ENCODE measurements at regions not wholly inside any gene's neighbourhood (a gene's known extent, or its start where the extent isn't known, plus 50 kb on each side); places are given as distances from the start of the nearest gene placed in this dataset.
"Not testable (repeated sequence)": the region's sequence is repeated elsewhere in the genome, so short reads cannot be mapped to it uniquely, and the experiment has no call there.

DNA sequence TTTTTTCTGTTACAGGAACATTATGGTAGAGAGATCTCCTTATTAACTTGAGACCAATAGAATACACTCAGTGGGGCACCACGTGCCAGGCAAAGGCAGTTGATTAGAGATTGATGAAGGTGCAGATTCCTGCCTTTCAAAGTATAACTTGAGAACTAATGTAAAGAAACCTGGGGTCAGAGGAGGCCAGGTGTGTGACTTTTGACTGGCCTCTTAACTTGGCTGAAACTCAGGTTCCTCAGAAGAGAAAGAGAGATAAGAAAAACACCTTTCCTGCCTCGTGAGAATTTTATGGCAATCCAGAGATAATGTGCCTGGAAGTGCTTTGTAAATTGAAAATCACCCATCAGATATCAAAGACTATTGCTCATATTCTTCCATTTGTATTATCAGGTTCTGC, 110.7 kb upstream of the GZMB start:
- no peak for DNase-seq (ENCODE audit: low read depth in 1 of 2, low spot score in 1 of 2)

DNA sequence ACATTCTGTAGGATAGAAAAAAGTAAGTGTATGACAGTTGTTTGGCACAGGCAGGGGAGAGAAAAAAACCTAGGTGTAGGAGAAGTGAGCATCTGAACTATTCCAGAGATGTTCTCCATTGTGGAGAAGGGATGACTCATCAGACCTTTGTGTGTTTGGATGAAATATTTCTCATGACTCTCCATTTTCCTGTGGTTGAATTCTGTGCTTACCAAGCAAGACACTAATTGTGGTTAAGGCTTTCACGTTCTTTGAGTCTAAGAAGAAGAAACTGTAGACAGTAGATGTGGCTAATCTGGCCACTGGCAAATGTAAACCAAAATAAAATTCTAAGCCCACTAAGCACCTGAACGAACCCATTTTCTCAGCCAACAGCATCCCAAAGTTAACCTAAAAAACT, 107.9 kb upstream of the GZMB start:
- DNase-seq (ENCODE audit: low read depth in 1 of 2, low spot score in 1 of 2): no peak

DNA sequence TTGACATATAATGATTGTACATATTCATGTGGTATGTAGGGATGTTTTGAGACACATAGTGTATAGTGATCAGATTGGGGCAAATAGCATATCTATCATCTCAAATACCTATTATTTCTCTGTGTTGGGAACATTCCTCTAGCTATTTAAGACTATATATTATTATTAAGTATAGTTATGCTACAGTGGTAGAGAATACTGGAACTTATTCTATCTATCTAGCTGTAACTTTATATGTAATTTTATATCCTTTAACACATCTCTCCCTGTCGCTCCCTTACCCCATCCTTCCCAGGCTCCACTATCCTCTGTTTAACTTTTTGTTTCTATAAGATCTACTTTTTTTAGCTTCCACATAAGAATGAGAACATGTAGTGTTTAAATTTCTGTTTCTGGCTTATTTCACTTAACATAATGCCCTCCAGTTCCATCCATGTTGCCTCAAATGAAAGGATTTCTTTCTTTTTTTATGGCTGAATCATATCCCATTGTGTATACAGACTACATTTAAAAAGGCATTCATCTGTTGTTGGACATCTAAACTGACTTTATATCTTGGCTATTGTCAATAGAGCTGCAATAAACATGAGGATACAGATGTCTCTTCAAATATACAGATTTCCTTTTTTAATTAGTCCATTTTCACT, 102.1 kb upstream of the GZMB start:
- no peak for DNase-seq (ENCODE audit: low read depth in 1 of 2, low spot score in 1 of 2)

DNA sequence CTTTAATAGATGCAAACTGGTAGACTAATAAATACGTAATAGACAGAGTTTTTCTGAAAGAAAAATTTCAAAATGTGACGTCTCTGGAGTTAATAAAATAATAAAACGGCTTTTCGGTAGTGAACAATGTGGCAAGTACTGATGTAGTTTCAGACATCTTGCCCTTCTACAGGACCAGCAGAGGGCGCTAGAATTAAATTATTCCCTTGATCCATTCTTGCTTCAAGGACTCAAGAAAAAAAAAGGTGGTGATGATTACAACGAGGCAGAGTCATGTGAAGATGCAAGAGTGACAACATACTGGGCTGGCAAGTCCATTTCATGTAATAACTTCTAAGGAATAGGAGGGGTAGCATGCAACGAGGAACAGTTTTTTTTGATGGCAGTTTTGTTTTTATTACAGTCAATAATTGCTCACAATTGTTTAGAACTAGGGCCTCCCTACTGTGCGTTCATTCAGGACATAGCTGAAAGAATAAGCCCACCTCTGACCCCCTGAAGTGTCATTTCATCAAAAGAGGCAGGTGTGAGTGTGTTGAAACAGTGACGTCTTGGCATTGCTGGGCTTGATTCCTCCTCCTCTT, 101.0 kb upstream of the GZMB start:
- DNase-seq (ENCODE audit: low read depth in 1 of 2, low spot score in 1 of 2): no peak

DNA sequence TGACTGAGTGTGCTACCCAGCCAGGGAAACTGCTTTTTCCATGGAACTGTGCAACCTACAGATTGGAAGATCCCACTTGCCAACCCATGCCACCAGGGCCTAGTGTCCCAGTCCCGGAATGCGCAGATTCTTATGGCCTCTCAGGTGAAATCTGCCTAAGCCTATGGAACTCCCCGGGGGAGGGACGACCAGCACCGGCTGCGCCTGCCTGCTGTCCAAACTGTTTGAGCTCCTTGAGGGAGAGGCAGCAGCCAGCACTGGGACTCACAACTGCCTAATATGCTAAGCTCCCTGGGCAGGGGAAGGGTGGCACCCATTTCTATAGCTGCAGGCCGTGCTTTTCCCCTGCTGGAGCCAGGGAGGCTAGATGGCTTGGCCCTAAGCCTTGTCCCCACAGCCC, 92.5 kb upstream of the GZMB start:
- no peak for DNase-seq (ENCODE audit: low read depth in 1 of 2, low spot score in 1 of 2)

DNA sequence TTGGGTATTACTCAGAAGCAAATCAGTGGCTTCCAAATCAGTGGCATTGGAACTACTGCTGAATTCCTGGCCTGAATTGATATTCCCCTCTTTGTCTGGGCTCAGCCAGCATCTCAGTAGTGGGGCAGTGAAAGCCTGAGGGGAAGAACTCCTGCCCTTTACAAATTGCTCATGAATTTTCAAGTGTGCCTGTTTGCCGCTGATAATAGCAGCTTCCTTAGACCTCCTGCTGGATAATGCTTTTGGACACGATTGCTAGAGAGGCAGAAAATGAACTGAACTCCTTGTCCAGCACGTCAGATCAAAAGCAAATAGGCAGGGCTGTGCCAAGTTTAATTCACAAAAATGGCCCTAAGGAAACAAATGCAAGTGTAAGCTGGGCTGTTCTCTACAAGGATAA, 91.3 kb upstream of the GZMB start:
- no peak for DNase-seq (ENCODE audit: low read depth in 1 of 2, low spot score in 1 of 2)

DNA sequence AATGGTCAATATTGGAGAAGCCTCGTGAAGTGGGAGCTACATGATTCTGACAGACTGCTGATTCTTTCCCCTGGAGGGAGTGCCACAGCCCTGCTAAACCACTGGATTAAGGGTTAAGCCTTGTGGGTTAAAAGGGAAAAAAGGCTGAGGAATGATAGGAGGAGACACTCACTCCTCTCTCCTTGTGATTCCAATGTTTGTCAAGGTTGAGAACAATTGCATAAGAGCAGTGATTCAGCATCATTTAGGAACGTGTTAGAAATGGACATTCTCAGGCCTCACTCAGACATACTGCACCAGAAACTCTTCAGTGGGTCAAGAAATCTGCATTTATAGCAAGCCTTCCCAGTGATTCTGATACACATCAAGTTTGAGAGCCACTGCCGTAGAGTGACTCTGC, 87.8 kb upstream of the GZMB start:
- no peak for DNase-seq (ENCODE audit: low read depth in 1 of 2, low spot score in 1 of 2)

DNA sequence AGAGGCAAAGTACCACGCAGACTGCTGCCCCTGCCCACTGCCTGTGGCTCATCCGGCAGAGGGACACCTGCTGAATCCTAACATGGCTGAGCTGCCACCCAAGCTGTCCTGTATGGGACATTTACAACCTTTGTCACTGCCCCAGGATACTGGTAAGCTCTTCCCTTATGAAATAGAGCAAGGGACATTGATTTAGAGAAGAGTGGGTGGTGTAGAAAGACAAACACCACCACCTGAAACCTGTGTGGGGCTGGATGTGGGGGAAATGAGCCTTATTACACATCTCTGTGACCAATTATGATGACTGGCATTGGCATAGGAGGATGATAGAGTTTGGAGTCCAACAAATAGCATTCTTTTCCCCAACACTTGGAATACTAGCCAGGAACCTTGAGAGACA, 81.2 kb upstream of the GZMB start:
- no peak for DNase-seq (ENCODE audit: low read depth in 1 of 2, low spot score in 1 of 2)

DNA sequence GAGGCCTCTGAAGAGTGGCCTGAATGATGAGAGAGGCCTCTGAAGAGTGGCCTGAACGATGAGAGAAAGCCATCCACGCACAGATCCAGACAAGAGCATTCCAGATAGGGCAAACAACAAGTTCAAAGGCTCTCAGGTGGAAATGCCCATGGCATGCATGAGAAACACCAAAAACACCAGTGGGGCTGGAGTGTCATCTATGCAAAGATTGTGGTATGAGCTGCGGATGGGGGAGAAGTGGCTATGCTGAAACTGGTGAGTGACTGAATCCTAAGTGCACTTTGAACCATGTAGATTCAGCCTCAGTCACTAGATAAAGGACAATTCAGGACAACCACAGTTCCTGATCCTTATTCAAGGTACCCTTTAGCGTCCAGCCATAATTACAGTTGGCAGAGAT, 79.4 kb upstream of the GZMB start:
- no peak for DNase-seq (ENCODE audit: low read depth in 1 of 2, low spot score in 1 of 2)

DNA sequence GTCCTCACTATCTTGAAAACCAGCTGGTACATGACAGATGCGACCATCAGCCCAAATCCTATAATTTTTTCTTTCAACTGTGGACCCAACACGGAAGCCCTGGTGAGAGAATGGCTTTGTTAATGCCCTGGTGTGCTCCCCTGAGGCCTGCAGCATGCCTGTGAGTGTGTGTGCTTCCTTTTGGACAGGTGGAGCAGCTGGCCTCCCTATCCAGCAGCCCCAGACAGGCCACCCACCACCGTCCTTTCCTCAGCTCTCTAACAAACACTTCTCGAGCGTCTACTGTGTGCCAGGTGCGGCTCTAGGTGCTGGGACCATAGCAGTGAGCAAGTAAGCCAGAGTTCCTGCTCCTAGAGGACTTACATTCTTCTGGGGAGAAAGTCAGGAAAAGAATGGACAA, 78.9 kb upstream of the GZMB start:
- no peak for DNase-seq (ENCODE audit: low read depth in 1 of 2, low spot score in 1 of 2)

DNA sequence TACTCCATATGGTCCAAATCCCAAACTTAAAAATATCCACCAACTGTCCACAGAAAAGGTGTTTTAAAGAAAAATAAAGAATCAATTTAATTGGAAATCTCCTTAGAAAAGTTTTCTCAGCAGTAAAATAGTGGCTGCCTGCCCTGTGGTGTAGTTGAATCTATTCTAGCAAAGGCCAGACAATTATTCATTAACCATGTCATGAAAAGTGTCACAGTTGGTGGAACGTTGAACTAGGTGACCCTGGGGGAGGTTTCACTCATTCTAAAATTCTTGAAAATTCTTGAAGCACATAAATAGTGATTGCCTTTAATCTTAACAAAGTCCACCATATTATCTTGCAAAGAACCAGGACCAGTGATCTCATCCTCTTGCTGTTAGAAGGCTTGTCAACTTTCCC, 78.4 kb upstream of the GZMB start:
- no peak for DNase-seq (ENCODE audit: low read depth in 1 of 2, low spot score in 1 of 2)

DNA sequence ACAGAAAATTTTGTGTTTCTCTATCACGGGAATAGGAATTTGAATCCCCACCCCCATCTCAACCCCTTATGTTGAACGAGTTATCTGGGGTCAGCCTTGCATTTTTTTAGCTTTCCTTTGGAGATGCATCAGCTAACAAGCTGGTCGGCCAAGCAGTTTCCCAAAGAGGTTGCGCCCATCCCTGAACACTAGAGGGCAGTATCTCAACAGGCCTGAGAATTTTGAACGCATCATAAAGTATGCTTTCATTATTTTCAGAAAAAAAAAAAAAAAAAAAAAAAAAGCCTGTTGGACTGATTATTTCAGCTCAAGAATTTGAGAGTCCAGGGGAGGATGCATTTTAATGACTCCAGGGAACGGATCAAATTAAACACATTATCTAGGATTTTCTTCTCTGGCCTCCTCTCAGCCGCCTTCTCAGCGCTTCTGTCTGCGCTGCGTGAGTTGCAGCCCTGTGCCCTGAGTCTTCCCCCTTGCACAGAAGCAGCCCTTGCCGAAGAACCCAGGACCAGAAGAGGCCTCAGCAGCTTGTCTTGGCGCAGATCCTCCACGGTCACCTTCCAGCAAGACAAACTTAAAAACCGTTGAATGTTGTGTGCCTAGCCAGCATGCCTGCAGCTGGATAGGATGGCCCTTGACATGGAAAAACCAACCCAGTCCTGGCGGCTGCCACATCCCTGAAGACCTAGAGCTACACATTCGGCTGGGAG, 76.6 kb upstream of the GZMB start:
- peak; percentile 17 to 18 for DNase-seq (ENCODE audit: low read depth in 1 of 2, low spot score in 1 of 2)

DNA sequence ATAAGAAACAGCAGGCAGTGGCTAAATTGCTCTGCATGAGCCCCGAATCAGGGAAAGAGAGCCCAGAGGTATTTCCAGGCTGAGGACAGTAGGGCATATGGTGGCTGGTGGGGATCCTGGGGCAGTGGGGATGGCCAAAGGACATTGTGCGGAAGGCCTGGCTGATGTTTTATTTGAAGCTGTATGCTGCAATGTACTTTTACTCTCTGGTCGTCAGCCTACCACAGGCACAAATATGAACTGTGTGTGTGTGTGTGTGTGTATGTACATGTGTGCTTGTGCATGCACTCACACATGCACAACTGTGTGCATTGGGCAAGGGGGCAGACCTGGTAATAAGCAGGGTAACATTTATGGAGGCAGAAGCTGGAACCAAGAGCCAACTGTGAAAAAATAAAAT, 74.7 kb upstream of the GZMB start:
- no peak for DNase-seq (ENCODE audit: low read depth in 1 of 2, low spot score in 1 of 2)

DNA sequence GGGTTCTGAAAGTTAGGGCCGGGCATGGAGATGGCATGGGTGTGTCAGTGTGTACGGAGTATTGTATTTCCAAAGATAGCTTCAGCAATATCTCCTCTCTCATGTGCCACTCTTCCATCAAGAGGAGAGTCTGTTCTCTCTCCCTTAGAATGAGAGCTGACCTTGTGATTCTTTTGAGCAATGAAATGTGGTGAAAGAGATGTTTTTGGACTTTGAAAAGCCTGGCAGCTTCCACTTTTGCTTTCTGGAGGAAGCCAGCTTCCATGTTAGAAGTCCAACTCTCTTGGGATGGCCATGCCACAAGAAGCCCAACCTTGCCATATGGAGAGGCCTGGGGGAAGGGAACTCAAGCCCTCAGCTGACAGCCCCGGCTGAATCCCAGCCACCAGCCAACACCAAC, 72.4 kb upstream of the GZMB start:
- DNase-seq (ENCODE audit: low read depth in 1 of 2, low spot score in 1 of 2): no peak

DNA sequence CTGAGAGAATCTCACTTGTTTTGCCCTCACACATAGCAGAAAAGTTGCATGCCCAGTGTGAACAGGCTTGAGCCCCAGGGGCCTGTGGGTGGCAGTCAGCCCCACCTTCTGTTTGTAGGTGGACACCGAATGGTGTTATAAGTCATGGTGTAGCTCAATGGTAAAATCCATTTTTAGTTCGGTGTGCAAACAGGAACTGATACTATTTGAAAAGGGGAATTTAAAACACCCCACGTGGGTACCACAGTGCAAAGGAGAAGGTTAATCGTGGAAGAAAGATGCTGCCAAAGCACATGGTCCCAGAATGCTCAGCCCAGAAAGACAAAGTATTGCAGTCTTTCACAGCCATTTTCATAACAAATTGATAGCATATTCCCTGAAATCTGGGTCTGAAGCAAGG, 71.8 kb upstream of the GZMB start:
- no peak for DNase-seq (ENCODE audit: low read depth in 1 of 2, low spot score in 1 of 2)

DNA sequence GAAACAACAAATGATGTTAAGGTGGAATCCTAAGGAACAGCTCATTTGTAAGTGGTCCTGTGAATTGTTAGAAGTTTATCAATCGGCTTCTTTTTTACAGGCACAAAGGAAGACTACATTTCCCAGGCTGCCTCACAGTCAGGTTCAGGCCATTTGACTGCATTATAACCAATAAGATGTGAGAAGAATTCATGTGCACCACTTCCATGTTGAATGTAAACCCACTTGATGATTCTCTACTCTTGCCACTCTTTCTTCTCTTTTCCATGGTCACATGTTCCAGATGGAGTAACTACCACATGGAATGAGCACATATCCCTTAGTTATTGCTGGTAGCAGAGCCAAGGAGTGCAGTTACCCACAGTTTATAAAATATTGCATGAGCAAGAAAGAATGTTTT, 67.1 kb upstream of the GZMB start:
- no peak for DNase-seq (ENCODE audit: low read depth in 1 of 2, low spot score in 1 of 2)

DNA sequence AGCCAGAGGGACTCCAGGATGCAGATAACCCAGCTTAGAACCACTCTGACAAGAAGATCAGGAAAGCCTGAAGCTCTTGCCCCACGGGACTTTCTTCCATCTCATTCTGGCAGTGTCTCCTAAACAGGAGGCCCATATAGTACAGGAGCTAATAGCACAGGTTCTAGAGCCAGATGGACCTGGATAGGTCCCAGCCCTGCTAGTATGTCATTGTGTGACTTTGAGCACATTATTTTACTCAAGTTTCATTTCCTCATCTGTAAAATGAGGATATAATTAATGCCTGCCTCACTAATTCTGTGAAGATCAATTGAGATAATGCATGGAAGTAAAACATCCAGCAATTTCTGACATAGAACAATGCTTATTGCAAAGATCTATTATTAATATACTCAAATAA, 66.5 kb upstream of the GZMB start:
- no peak for DNase-seq (ENCODE audit: low read depth in 1 of 2, low spot score in 1 of 2)

DNA sequence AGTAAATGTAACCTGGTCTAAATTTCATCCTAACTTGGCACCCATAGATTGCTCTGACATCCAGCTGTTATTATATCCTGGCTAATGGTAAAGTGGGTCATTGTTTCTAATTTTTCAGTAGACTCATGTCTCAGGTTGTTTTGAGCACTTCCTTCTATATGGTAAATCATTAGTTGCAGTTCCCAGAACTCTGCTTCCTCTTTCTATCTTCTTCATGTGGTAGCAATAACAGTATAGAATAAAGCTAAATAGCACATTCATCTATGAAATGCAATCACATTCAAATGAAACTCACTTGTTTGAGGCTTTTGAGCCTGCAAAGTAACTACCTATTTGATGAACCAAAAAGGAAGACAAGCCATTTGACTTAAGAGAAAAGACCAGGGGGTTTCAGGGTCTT, 65.1 kb upstream of the GZMB start:
- no peak for DNase-seq (ENCODE audit: low read depth in 1 of 2, low spot score in 1 of 2)

DNA sequence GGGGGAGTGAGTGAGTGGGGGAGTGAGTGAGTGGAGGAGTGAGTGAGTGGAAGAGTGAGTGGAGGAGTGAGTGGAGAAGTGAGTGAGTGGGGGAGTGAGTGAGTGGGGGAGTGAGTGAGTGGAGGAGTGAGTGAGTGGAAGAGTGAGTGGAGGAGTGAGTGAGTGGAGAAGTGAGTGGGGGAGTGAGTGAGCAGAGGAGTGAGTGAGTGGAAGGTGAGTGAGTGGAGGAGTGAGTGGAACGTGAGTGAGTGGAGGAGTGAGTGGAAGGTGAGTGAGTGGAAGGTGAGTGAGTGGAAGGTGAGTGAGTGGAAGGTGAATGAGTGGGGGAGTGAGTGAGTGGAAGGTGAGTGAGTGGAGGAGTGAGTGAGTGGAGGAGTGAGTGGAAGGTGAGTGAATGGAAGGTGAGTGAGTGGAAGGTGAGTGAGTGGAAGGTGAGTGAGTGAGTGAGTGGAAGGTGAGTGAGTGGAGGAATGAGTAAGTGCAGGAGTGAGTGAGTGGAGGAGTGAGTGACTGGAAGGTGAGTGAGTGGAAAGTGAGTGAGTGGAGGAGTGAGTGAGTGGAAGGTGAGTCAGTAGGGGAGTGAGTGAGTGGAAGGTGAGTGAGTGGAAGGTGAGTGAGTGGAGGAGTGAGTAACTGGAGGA, 62.4 kb upstream of the GZMB start:
- not testable (repeated sequence) for DNase-seq (ENCODE audit: low read depth in 1 of 2, low spot score in 1 of 2)

DNA sequence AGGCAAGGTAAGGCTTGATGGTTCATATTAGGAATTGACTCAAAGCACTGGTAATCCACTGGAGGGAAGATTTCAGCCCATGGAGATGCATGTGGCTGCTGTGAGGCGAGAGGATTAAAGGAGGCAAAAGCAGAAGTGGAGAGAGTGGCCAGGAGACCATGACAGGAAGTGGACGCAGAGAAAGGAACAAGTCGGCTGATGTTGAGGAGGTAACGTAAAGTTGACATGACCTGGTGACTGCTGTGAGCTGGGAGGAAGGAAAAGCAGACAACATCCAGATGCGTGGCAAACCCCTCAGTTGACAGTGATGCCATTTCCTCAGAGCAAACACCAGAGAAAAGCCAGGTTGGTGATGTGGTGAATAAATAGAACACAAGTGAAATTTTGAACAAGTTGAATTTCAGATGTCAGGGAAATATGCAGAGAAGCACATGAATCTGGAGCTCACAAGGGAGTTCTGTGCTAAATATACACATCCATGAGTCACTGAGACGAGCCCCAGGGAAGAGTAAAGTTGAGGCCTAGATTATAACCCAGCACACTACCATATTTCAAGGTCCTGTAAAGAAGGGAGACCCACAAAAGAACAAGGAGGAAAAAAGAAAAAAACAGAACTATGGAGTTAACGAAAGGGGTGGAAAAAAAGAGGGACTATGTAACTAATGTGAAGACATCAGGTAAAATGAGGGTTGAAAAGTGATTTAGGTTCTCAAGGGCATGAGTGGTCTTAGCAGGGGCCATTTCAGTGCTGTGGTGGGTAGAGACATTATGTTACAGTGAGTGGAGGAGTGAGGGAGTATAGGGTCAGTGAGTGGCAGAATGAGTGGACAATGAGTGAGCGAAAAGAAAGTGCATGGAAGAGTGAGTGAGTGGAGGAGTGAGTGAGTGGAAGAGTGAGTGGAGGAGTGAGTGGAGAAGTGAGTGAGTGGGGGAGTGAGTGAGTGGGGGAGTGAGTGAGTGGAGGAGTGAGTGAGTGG, 61.6 kb upstream of the GZMB start:
- DNase-seq (ENCODE audit: low read depth in 1 of 2, low spot score in 1 of 2): no peak

DNA sequence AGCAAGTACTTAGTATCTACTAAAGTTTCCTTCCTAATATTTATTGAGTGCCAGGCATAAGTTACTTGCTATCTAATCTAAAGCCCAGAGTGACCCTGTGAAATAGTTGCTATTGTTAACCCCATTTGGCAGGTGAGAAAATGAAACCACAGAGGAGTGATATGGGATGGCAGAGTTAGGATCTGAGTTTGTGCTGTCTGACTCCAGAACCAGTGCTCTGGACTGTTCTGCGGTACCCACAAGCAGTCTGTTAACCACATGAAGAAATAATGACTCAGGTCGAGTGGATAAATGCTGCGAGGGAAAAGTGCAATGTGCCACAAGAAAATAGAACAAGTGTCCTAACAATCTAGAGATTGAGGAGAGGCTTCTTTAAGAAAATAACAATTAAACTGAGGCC, 60.7 kb upstream of the GZMB start:
- DNase-seq (ENCODE audit: low read depth in 1 of 2, low spot score in 1 of 2): no peak

Measured in stimulated activated CD4-positive, alpha-beta T cell treated with anti-CD3 and anti-CD28 coated beads, Interleukin-15, amount 100 ng/mL, for 1 hour (primary cell).